ENCODE measurements at regions not wholly inside any gene's neighbourhood (a gene's known extent, or its start where the extent isn't known, plus 50 kb on each side); places are given as distances from the start of the nearest gene placed in this dataset.
"Not testable (repeated sequence)": the region's sequence is repeated elsewhere in the genome, so short reads cannot be mapped to it uniquely, and the experiment has no call there.

DNA sequence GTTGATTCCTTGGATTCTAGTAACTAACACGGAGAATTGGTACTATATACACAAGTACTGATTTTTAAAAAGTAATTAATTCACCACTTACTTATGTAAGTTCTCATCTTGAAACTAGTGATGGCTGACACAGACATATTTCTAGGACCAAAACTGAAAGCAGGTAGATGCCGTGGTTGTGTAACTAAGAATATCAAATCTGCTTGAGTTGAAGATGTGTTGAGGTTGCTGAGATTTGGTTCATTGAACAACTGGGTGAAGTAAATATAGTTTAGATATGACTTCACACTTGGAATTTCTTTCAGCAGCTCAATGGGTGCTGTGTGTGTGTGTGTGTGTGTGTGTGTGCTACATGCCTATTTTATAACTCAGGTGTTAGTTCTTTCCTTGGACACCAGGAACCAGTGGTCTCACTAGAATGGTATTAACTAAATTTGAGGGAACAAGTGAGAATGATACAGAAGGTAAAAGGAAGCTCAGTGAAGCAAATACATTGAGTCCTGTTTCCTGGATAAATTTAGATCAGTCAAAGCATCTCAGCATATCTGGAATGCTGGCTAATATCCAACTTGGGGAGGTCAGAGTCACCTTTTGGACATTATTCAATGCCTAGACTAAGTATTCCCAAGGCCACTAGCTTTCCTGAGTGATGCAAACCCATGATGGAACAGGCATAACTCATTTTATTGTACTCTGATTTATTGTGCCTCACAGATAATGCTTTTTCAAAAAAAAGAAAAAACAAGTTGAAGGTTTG, 110.7 kb upstream of the ZEB2 start:
- Histone ChIP-seq H3K4me1 (ENCODE audit: insufficient read depth, low read length) (peaks cover 13% of the 10 kb centered on the region), H3K4me3 (ENCODE audit: low read length) (no peak overlapping the region), H3K27me3 (ENCODE audit: insufficient read depth, low read length) (no peaks in the 10 kb centered on the region), H3K9me3 (ENCODE audit: low read depth, low read length) (no peaks in the 10 kb centered on the region)

GRCh38 chr2:144629935-144630334, 110.0 kb upstream of the ZEB2 start:
- H3K9me3 ChIP-seq (ENCODE audit: low read depth, low read length) = no peaks in the 10 kb centered on the region
- H3K4me3 ChIP-seq (ENCODE audit: low read length) = no peak overlapping the region
- H3K27me3 ChIP-seq (ENCODE audit: insufficient read depth, low read length) = no peaks in the 10 kb centered on the region
- H3K4me1 ChIP-seq (ENCODE audit: insufficient read depth, low read length) = peaks cover 13% of the 10 kb centered on the region

DNA sequence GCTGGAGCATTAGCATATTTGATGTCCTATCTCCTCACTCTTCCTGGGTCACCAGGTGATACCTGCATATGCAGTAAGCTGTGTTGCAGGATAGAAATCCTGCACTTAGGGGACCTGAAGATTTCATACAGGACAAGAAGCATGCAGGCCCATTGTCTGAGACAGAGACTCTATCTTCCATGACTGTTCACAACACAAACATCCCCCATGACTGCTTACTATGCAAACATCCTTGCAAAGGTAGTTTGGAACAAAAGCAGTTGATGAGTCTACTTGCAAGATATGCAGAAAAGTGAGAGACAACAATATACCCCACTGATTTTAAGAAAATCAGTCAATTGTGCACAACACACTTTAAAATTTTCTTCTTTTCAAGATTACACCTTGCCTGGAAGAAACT, 108.6 kb upstream of the ZEB2 start:
- Histone ChIP-seq H3K4me1 (ENCODE audit: insufficient read depth, low read length) (peaks cover 13% of the 10 kb centered on the region), H3K4me3 (ENCODE audit: low read length) (no peak overlapping the region), H3K27me3 (ENCODE audit: insufficient read depth, low read length) (no peaks in the 10 kb centered on the region), H3K9me3 (ENCODE audit: low read depth, low read length) (no peaks in the 10 kb centered on the region)

GRCh38 chr2:144625626-144626025, 105.7 kb upstream of the ZEB2 start:
- H3K4me3 ChIP-seq (ENCODE audit: low read length) = no peak overlapping the region
- H3K27me3 ChIP-seq (ENCODE audit: insufficient read depth, low read length) = no peaks in the 10 kb centered on the region
- no peaks in the 10 kb centered on the region for H3K9me3 ChIP-seq (ENCODE audit: low read depth, low read length)
- peaks cover 3% of the 10 kb centered on the region for H3K4me1 ChIP-seq (ENCODE audit: insufficient read depth, low read length)

GRCh38 chr2:144625226-144625625, 105.3 kb upstream of the ZEB2 start:
- Histone ChIP-seq H3K27me3 (ENCODE audit: insufficient read depth, low read length) (no peaks in the 10 kb centered on the region), H3K4me1 (ENCODE audit: insufficient read depth, low read length) (peaks cover 3% of the 10 kb centered on the region), H3K9me3 (ENCODE audit: low read depth, low read length) (no peaks in the 10 kb centered on the region), H3K4me3 (ENCODE audit: low read length) (no peak overlapping the region)

- no peaks in the 10 kb centered on the region for H3K27me3 ChIP-seq (ENCODE audit: insufficient read depth, low read length)
- H3K4me3 ChIP-seq (ENCODE audit: low read length) = no peak overlapping the region
- no peaks in the 10 kb centered on the region for H3K9me3 ChIP-seq (ENCODE audit: low read depth, low read length)
- H3K4me1 ChIP-seq (ENCODE audit: insufficient read depth, low read length) = peaks cover 3% of the 10 kb centered on the region
Observed at GRCh38 chr2:144624451-144624850, 104.5 kb upstream of the ZEB2 start.

- not testable (repeated sequence) for H3K9me3 ChIP-seq (ENCODE audit: low read depth, low read length); H3K27me3 ChIP-seq (ENCODE audit: insufficient read depth, low read length); H3K4me1 ChIP-seq (ENCODE audit: insufficient read depth, low read length); H3K4me3 ChIP-seq (ENCODE audit: low read length)
Observed at GRCh38 chr2:144622373-144622772, 102.5 kb upstream of the ZEB2 start.

- Histone ChIP-seq H3K4me3 (ENCODE audit: low read length) (no peak overlapping the region), H3K4me1 (ENCODE audit: insufficient read depth, low read length) (peaks cover 3% of the 10 kb centered on the region), H3K27me3 (ENCODE audit: insufficient read depth, low read length) (no peaks in the 10 kb centered on the region), H3K9me3 (ENCODE audit: low read depth, low read length) (no peaks in the 10 kb centered on the region)
Observed at GRCh38 chr2:144621266-144621665, 101.3 kb upstream of the ZEB2 start.

- Histone ChIP-seq H3K27me3 (ENCODE audit: insufficient read depth, low read length) (no peaks in the 10 kb centered on the region), H3K4me1 (ENCODE audit: insufficient read depth, low read length) (peaks cover 3% of the 10 kb centered on the region), H3K9me3 (ENCODE audit: low read depth, low read length) (no peaks in the 10 kb centered on the region), H3K4me3 (ENCODE audit: low read length) (no peak overlapping the region)
Observed at GRCh38 chr2:144619760-144620159, 99.8 kb upstream of the ZEB2 start.

GRCh38 chr2:144617171-144617570, 97.3 kb upstream of the ZEB2 start:
- H3K4me1 ChIP-seq (ENCODE audit: insufficient read depth, low read length); H3K4me3 ChIP-seq (ENCODE audit: low read length); H3K9me3 ChIP-seq (ENCODE audit: low read depth, low read length); H3K27me3 ChIP-seq (ENCODE audit: insufficient read depth, low read length): not testable (repeated sequence)

GRCh38 chr2:144615866-144616565, 96.1 kb upstream of the ZEB2 start:
- peaks cover 2% of the 10 kb centered on the region for H3K4me1 ChIP-seq (ENCODE audit: insufficient read depth, low read length)
- H3K27me3 ChIP-seq (ENCODE audit: insufficient read depth, low read length) = no peaks in the 10 kb centered on the region
- H3K4me3 ChIP-seq (ENCODE audit: low read length) = no peak overlapping the region

DNA sequence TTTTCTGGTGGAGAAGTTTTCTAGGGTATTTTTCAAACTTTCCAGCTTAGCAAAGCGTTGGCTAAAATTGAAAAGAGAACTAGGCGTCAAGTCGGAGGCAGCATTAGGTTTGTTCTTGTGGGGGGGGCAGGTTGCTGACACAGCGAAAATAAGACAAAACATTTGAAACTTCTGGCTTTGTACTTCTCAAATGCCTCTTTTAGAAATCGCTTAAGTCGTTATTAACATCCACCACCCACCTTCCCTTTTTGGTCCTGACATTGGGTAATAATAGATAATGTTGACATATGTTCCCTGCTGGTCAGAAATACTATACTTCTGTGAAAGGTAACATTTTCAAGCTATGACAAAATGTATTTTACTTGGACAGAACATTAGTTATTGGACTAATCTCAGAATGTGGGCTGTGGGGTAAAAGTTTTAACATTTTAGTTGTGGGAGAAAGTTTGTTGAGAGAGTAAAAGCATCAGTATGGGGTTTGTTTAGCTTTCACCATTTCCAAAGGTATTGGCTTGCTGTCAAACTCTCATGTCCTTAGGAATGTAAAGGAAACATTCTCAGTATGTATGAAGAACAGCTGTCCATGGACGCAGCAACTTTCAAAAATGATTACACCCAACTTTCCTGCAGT, 88.1 kb upstream of the ZEB2 start:
- H3K4me3 ChIP-seq (ENCODE audit: low read length) = no peak overlapping the region
- H3K4me1 ChIP-seq (ENCODE audit: insufficient read depth, low read length) = peaks cover 43% of the 10 kb centered on the region
- no peaks in the 10 kb centered on the region for H3K27me3 ChIP-seq (ENCODE audit: insufficient read depth, low read length)
- H3K9me3 ChIP-seq (ENCODE audit: low read depth, low read length) = no peaks in the 10 kb centered on the region

More at GRCh38 chr2:144615866-144616565, 96.1 kb upstream of the ZEB2 start:
- no peaks in the 10 kb centered on the region for H3K9me3 ChIP-seq (ENCODE audit: low read depth, low read length)

DNA sequence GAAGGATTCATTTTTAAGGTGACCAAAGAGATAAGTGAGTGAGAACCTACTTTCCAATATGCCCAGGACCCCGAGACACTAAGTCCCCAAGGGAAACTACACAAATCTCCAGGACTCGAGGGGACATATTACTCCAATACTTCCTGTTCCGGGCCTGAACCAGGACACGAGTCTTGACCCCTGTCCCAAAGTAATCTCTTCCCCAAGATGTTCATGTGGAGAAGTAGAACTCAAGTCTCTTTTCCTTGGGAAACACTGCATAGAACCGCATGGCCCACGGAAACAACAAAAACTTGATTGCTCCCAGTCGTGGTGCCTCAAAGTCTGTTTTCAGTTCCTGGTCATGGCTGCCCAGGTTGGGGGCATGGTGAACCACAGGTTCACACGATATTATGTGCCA, 87.2 kb upstream of the ZEB2 start:
- H3K9me3 ChIP-seq (ENCODE audit: low read depth, low read length) = no peaks in the 10 kb centered on the region
- no peak overlapping the region for H3K4me3 ChIP-seq (ENCODE audit: low read length)
- no peaks in the 10 kb centered on the region for H3K27me3 ChIP-seq (ENCODE audit: insufficient read depth, low read length)
- H3K4me1 ChIP-seq (ENCODE audit: insufficient read depth, low read length) = peaks cover 43% of the 10 kb centered on the region

DNA sequence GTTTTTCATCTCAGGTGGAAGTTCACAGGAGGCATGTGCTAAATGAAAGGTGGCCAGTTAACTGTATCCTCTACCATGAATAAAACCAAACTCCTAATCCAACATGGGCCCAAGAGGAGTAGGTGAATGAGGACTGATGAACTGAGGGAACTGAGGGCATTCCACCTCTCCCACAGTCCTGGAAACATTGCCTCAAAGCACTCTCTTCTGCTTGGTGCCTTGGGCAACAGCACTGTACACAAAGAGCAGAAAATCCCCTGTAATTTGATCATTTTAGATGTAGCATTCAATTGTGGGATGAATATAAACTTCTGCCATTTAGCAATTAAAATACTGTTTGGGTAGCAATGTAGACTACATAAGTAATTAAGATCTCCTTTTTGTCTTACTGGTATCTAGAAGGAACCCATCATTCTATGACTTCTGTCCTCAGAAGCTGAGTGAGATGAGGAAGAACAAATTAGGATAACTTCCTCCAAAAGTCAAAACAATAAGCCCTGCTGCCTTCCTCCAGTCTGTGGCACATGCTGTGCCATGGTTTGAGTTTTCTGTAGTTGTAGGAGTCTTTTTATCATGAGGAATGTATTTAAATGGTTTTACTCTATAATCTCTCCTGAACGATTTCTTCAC, 86.7 kb upstream of the ZEB2 start:
- H3K4me1 ChIP-seq (ENCODE audit: insufficient read depth, low read length) = peaks cover 43% of the 10 kb centered on the region
- H3K9me3 ChIP-seq (ENCODE audit: low read depth, low read length) = no peaks in the 10 kb centered on the region
- no peaks in the 10 kb centered on the region for H3K27me3 ChIP-seq (ENCODE audit: insufficient read depth, low read length)
- no peak overlapping the region for H3K4me3 ChIP-seq (ENCODE audit: low read length)

DNA sequence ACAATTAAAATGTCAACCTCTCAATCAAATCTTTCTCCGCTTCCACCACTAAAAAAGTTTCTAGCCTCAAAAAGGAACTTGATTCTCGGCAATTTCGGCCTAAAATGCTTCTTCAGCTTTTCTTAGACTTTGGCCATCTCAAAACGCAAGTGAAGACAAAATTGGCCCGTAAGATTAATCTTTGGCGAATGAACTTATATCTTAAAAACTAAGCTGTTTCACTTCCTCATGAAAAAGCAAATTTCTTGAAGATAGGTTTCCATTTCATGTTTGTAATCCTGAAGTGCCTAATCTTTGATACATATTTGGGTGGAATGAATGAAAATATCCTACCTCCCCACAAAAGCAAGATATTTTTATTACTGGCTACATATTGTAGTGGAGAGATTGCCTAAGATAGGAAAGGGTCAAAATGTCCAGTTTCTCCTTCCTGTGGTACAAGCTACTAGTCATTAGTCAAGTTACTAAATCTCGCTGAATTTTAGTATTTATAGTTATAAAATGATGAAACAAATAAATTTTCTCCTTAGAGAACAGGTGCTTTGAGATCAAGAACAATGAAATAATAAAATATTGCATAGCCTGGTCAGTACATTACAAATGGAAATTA, 85.4 kb upstream of the ZEB2 start:
- Histone ChIP-seq H3K4me1 (ENCODE audit: insufficient read depth, low read length) (peaks cover 38% of the 10 kb centered on the region), H3K9me3 (ENCODE audit: low read depth, low read length) (no peaks in the 10 kb centered on the region), H3K27me3 (ENCODE audit: insufficient read depth, low read length) (no peaks in the 10 kb centered on the region), H3K4me3 (ENCODE audit: low read length) (no peak overlapping the region)

Data from mononuclear cell (primary cell).